Naive B cell (primary cell): ENCODE measurements at regions not wholly inside any gene's neighbourhood (a gene's known extent, or its start where the extent isn't known, plus 50 kb on each side); places are given as distances from the start of the nearest gene placed in this dataset.
A peak's percentile ranks its signal among the peaks of the same experiment; 100 is the strongest.

Source experiments
- ATAC-seq, 2 donors: fragments of 150-1000 bp; cut with Tn5 transposase; 2 replicates each; pipeline ENCODE4 v1.10.0; 2021; ENCODE audit warnings: low read depth in 2 of 2, mild to moderate bottlenecking in 2 of 2, moderate library complexity in 2 of 2
- DNase-seq: peaks from one replicate; pipeline ENCODE4 v3.0.0; 2022
- H3K27ac Mint-ChIP-seq, 6 donors: one replicate each; pipeline ENCODE4 v1.8.0; 2020 to 2022; ENCODE audit warnings: mild to moderate bottlenecking in 6 of 6, mixed read lengths in 6 of 6, moderate library complexity in 5 of 6, inconsistent platforms in 2 of 6
- H3K27me3 Mint-ChIP-seq, 3 donors: one replicate each; pipeline ENCODE4 v1.8.0; 2021 to 2022; ENCODE audit warnings: mixed read lengths in 3 of 3, mild to moderate bottlenecking in 1 of 3
- H3K36me3 Mint-ChIP-seq, 2 donors: one replicate each; pipeline ENCODE4 v1.8.0; 2020 to 2022; ENCODE audit warnings: mixed read lengths in 2 of 2, inconsistent platforms in 1 of 2, mild to moderate bottlenecking in 1 of 2
- H3K4me1 Mint-ChIP-seq, 3 donors: one replicate each; pipeline ENCODE4 v1.8.0; 2020 to 2022; ENCODE audit warnings: mixed read lengths in 3 of 3, inconsistent platforms in 1 of 3, mild to moderate bottlenecking in 1 of 3, moderate library complexity in 1 of 3
- H3K4me3 Mint-ChIP-seq, 8 donors: one replicate each; pipeline ENCODE4 v1.8.0; 2020 to 2022; ENCODE audit warnings: mild to moderate bottlenecking in 8 of 8, mixed read lengths in 8 of 8, moderate library complexity in 8 of 8, inconsistent platforms in 2 of 8
- H3K9me3 Mint-ChIP-seq, 7 donors: one replicate each; pipeline ENCODE4 v1.8.0; 2020 to 2022; ENCODE audit warnings: mixed read lengths in 7 of 7, mild to moderate bottlenecking in 5 of 7, inconsistent platforms in 2 of 7, moderate library complexity in 1 of 7

DNA sequence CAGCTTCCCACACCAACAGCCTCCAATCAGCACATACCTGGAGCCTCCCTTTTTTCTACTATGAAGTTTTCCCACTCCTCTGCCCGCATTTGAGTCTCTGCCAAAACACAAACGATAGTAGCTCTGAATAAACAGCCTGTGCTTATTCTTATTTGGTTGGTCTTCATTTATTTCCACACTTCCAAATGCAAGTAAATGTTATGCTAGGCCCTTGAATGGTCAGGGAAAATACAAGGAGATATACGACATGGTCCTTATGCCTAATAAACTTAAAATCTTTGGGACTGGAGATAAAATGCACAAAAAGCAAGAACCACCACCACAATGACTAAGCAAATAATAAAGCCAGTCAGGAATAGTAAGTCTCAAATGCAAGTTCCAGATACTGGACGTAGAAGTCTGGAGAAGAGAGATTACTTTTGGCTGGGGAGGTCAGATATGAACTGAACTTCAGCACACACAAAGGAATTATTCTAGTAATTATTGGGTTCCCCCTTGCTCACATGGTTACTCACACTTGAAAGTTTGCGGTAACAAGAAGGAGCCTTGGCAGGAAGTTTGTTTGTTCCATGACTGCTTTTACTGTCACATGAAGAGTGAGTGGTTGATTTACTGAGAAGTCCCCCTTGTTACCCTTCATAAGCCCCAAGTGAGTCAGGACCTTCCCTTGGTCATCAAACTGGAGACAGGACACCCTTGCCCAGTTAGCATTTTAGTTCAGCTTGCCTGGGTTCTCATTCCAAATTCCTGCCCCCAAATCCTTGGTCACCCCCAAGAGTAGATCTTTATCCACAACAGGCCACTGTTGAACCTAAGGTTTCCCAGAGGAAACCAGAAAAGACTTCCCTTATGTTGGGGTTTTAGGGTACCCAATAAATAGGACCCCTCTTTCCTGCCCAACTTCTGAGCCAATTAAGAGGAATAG, 511.2 kb upstream of the JARID2 start:
- ATAC-seq (peak; percentile 90 to 91), DNase-seq (peak; percentile 85)
- peak overlapping the region; percentile 97 to 100 (median 99) for H3K27ac Mint-ChIP-seq
- no peaks in the 10 kb centered on the region for H3K9me3 Mint-ChIP-seq
- no peaks in the 10 kb centered on the region for H3K27me3 Mint-ChIP-seq
- H3K4me3 Mint-ChIP-seq = peak overlapping the region; percentile 72 to 92 (median 84)
- peaks cover 88 to 100% (median 92%) of the 10 kb centered on the region in 3 donors for H3K4me1 Mint-ChIP-seq
- H3K36me3 Mint-ChIP-seq = peaks cover 0 to 11% of the 10 kb centered on the region in 2 donors

DNA sequence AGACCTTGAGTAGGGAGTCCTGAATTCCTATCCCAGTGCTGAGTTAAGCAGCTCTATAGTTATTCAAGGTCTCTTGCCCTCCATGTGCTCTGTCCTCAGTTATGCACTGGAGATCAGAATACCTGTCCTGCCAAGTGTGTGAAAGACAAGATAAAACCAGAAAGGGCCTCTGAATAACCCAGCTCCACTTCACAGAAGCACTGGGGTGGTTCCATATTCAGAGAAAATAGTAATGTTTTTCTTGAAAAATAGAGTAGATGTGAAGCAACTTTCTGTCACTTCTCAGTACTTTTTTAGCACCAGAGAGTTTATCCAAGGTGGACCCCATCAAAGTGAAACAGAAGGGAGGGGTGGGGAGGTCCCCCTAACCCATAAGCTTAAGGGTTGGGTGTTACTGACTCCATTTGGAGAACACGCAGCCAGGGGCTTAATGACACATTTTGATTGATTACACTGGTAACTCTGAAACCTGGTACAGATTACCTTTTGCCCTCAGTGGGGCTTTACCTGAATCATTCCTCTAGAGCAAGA, 509.8 kb upstream of the JARID2 start:
- peak overlapping the region in 4 of 8 donors; percentile 22 to 89 (median 86) for H3K4me3 Mint-ChIP-seq
- no peaks in the 10 kb centered on the region for H3K27me3 Mint-ChIP-seq
- H3K36me3 Mint-ChIP-seq = peaks cover 8 to 11% of the 10 kb centered on the region in 2 donors
- H3K27ac Mint-ChIP-seq = peak overlapping the region; percentile 97 to 100 (median 99)
- peaks cover 85 to 98% (median 93%) of the 10 kb centered on the region in 3 donors for H3K4me1 Mint-ChIP-seq
- DNase-seq = no peak
- ATAC-seq = no peak
- H3K9me3 Mint-ChIP-seq = peaks cover 0 to 8% (median 0%) of the 10 kb centered on the region in 7 donors

DNA sequence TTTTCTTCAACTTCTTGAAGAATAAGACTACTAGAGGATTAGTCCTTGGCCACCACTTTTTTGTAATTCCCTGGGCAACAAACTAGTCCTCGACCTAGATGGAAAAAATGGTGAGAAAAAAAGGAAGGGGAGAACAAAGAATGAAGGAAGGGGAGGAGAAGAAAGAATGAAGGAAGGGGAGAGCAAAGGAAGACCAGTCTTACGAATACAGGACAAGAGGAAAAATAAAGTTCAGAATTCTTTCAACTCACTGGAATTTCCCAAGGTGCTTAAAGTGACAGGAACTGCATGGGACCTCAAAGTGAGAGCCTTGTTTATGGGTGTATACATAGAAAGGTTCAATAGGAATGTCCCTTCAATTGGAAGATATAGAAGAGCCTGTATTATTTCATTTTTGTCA, 509.3 kb upstream of the JARID2 start:
- Mint-ChIP-seq H3K36me3 (peaks cover 10 to 11% of the 10 kb centered on the region in 2 donors), H3K27ac (peak overlapping the region; percentile 39 to 100 (median 98)), H3K4me3 (peak overlapping the region in 4 of 8 donors; percentile 0 to 35 (median 15)), H3K9me3 (peaks cover 0 to 11% (median 0%) of the 10 kb centered on the region in 7 donors), H3K4me1 (peaks cover 80 to 94% (median 91%) of the 10 kb centered on the region in 3 donors), H3K27me3 (no peaks in the 10 kb centered on the region)
- DNase-seq = no peak
- ATAC-seq = no peak

DNA sequence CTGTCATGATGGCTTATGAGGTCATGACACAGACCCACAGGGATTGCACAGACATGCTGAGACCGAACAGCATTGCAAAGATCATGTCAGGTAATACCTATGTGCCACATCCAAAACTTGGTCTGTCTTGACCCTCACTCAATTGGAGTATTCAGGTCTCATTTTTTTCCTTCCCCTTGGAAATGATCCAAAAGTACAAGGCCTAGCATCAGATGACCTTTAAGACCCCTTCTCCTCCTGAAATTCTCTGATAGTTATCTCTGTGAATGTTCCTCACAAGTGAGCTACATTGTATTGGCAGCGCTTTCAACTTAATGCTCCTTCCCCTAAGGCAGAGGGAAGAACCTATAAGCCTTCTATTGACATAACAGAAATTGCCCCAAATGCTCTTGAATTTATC, 507.4 kb upstream of the JARID2 start:
- DNase-seq = no peak
- Mint-ChIP-seq H3K9me3 (peaks cover 0 to 11% (median 2%) of the 10 kb centered on the region in 7 donors), H3K27ac (peak overlapping the region; percentile 96 to 99 (median 98)), H3K36me3 (peaks cover under 1 to 10% of the 10 kb centered on the region in 2 donors), H3K4me1 (peaks cover 65 to 74% (median 72%) of the 10 kb centered on the region in 3 donors), H3K27me3 (no peaks in the 10 kb centered on the region), H3K4me3 (peak overlapping the region; percentile 23 to 90 (median 75))
- no peak for ATAC-seq

DNA sequence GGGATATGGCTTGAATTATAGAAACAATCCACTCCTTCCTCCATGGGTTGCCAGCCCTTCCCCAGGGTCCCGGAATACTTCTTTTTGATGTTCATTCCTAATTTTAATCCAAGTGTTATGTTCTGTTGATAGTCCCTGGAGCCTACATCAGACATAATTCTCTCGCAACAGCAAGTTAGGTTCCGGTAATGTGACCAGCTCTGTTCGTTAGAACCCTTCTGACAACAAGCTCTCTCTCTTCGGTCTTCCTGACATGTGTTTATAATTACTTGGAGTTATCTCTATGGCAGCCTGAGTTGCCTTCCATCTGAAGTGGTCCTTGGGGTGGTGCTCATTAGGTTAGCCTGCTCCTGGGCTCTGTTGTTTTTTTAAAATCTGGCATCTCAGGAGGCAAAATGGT, 506.9 kb upstream of the JARID2 start:
- Mint-ChIP-seq H3K36me3 (peaks cover 0 to 10% of the 10 kb centered on the region in 2 donors), H3K4me1 (peaks cover 61 to 71% (median 67%) of the 10 kb centered on the region in 3 donors), H3K27me3 (no peaks in the 10 kb centered on the region), H3K27ac (peak overlapping the region; percentile 96 to 99 (median 98)), H3K9me3 (peaks cover 0 to 11% (median 2%) of the 10 kb centered on the region in 7 donors), H3K4me3 (peak overlapping the region; percentile 23 to 90 (median 75))
- peak; percentile 41 to 42 for ATAC-seq
- peak; percentile 51 for DNase-seq

DNA sequence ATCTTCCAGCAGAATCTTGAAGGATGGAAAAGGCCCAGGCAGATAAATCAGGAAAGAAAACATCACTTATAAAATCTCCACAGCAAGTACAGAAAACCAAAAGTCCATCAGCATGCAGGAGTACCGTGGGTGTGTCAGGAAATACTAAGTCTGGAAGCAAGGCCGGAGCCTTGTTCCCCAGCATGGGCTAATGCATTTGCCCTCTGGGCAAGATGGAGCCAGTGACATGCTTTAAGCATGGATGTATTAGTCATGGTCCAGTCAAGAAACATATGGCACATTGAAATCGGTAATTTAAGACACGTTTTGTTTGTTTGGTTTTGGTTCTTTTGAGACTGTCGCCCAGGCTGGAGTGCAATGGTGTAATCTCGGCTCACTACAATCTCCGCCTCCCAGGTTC, 506.0 kb upstream of the JARID2 start:
- H3K36me3 Mint-ChIP-seq = peaks cover 0 to 10% of the 10 kb centered on the region in 2 donors
- peaks cover 55 to 64% (median 58%) of the 10 kb centered on the region in 3 donors for H3K4me1 Mint-ChIP-seq
- ATAC-seq (no peak), DNase-seq (no peak)
- H3K9me3 Mint-ChIP-seq = peaks cover 0 to 11% (median 2%) of the 10 kb centered on the region in 7 donors
- H3K27ac Mint-ChIP-seq = peak overlapping the region in 5 of 6 donors; percentile 86 to 99 (median 98)
- H3K4me3 Mint-ChIP-seq = no peak overlapping the region
- H3K27me3 Mint-ChIP-seq = no peaks in the 10 kb centered on the region

DNA sequence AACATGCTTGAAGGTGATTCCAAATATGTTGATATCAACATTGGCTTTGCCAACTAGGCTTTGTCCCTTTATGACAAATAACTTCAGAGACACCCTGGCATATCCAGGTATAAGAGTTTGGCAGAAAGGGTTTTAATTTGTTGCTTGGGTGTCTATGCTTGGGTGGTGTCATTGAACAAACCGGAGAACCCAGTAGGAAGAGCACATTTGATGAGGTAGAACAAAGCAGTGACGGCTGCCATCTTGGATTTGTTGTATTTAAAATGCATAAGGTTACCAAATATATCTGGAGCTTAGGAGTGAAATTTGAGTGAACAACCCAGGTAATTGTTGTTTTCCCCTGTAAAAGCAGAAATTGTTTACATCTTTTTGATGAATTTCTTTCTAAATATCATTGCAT, 503.7 kb upstream of the JARID2 start:
- Mint-ChIP-seq H3K36me3 (peaks cover 0 to 19% of the 10 kb centered on the region in 2 donors), H3K27ac (peak overlapping the region in 1 of 6 donors; percentile 4), H3K4me1 (peaks cover 33 to 41% (median 37%) of the 10 kb centered on the region in 3 donors), H3K4me3 (no peak overlapping the region), H3K9me3 (peaks cover 0 to 21% (median 4%) of the 10 kb centered on the region in 7 donors), H3K27me3 (no peaks in the 10 kb centered on the region)
- DNase-seq (no peak), ATAC-seq (no peak)

DNA sequence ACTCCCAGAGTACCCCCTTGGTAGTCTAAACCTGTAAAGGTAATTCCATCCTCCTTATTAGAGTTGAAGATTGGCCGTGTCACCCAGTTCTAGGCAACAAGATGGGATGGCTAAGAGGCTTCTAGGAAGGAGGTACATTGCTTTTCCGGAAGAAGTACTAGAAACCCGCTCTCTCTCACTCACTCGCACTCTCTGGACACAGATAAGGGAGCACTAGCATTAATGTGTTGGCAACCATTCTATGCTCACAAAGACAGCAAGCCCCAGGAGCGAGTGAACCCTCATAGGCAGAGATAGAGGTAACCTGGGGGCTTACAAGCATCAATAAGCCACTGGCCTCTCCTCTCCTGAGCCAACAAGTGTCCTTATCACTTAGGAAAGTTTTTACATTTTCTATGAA, 503.2 kb upstream of the JARID2 start:
- no peaks in the 10 kb centered on the region for H3K27me3 Mint-ChIP-seq
- H3K9me3 Mint-ChIP-seq = peaks cover 0 to 21% (median 4%) of the 10 kb centered on the region in 7 donors
- ATAC-seq = no peak
- peaks cover 28 to 36% (median 35%) of the 10 kb centered on the region in 3 donors for H3K4me1 Mint-ChIP-seq
- peaks cover 0 to 19% of the 10 kb centered on the region in 2 donors for H3K36me3 Mint-ChIP-seq
- H3K4me3 Mint-ChIP-seq = peak overlapping the region in 1 of 8 donors; percentile 35
- peak overlapping the region in 1 of 6 donors; percentile 24 for H3K27ac Mint-ChIP-seq
- no peak for DNase-seq

DNA sequence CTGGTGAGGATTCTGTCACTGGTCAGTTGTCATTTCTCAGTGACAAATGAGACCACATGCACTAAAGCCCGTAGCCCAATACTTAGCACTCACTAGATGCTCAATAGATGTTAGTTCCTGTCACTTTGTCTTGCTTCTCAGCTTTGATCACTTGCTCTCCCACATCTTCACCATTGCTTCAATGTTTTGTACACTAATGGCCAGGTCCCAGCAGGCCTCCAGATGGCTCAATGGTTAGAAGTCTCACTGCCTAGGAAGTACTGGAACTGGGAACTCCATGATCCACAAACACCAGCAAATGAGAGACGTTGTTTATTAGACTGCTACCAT, 502.8 kb upstream of the JARID2 start:
- ATAC-seq = no peak
- no peak overlapping the region for H3K4me3 Mint-ChIP-seq
- peaks cover 0 to 19% of the 10 kb centered on the region in 2 donors for H3K36me3 Mint-ChIP-seq
- peaks cover 26 to 35% (median 31%) of the 10 kb centered on the region in 3 donors for H3K4me1 Mint-ChIP-seq
- DNase-seq = no peak
- H3K27me3 Mint-ChIP-seq = no peaks in the 10 kb centered on the region
- peak overlapping the region in 2 of 6 donors; percentile 24 to 38 for H3K27ac Mint-ChIP-seq
- peaks cover 0 to 21% (median 4%) of the 10 kb centered on the region in 7 donors for H3K9me3 Mint-ChIP-seq

DNA sequence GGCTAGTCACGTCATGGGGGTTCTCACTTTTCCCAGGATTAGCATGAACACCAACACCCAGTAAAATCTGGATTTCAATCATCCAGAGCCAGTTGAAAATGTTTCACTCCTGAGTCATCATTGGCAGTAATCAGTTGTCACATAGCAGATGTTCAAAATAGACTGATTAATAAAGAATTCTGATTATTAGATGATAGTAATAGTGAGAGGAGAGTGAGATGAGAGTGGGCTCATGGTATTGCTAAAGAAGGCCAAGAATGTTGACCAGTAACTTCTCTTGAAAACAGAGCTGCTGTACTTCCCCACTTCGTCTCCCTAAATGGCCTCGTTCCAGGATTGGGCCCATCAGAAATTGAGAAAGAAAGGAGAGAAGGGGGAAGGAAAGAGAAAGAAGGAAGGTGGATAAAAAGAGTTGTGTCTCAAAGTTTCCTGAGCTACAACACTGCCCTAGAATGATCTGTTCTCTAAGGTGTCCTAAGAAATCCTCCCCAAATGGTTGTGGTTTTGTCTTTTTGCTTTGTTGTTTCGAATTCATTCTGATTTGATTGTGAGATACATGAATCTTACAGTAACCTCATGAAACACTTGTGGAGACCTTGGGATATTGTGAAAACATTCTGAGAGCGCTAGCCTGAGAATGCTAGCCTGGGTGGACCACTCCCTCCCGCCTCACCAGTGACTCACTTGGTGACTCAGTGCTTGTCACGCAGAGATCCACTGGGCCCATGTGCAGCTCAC, 502.2 kb upstream of the JARID2 start:
- Mint-ChIP-seq H3K4me3 (no peak overlapping the region), H3K27ac (peak overlapping the region in 3 of 6 donors; percentile 7 to 44 (median 38)), H3K9me3 (peaks cover 0 to 21% (median 4%) of the 10 kb centered on the region in 7 donors), H3K4me1 (peaks cover 21 to 32% (median 26%) of the 10 kb centered on the region in 3 donors), H3K27me3 (no peaks in the 10 kb centered on the region), H3K36me3 (peaks cover 0 to 19% of the 10 kb centered on the region in 2 donors)
- no peak for ATAC-seq
- no peak for DNase-seq

DNA sequence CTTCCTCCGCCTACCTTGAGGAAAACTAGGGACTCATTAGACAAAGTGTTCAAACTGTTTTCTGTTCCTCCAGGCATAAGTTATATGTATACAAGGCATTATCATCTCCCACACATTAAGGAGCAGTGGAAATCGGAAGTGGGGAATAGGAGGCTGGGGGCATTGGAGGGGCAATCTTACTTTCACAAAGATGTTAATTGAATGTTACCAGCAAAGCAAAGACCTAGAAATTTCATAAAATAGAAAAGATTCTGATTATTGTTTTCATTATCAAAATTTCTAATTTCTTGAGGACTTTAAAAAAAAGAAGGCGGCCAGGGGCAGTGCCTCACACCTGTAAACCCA, 501.7 kb upstream of the JARID2 start:
- peak overlapping the region in 1 of 6 donors; percentile 44 for H3K27ac Mint-ChIP-seq
- peaks cover 0 to 21% (median 4%) of the 10 kb centered on the region in 7 donors for H3K9me3 Mint-ChIP-seq
- H3K4me3 Mint-ChIP-seq = no peak overlapping the region
- DNase-seq = no peak
- no peaks in the 10 kb centered on the region for H3K27me3 Mint-ChIP-seq
- no peak for ATAC-seq
- peaks cover 20 to 32% (median 21%) of the 10 kb centered on the region in 3 donors for H3K4me1 Mint-ChIP-seq
- H3K36me3 Mint-ChIP-seq = peaks cover 0 to 19% of the 10 kb centered on the region in 2 donors

DNA sequence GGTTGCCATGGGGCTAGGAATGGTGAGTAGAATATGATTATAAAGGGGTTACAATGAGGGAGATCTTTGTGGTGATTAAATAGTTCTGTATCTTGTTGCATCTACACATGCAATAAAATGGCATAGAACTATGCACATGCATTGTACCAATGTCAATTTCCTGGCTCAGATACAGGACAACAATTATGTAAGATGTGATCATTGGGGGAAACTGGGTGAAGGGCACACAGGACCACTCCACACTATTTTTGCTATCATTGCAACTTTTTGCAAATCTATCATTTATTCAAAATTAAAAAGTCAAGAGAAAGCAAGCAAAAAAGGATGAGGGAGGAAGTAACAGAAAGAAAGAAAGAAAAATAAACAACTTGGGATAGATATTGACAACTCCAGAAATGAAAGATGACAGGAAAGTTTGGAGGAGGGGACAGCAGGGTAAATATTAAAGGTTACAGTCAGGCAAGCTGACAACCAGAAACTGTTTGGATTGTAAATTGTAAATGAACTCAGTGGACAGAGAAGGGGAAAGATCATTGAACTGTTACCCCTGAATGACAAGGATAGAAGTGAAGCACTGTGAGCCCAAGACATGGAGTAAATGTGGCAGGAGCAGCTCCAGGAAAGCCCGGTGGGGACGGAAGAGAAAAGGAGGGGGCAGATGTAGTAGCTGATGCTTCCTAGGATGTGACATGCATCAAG, 499.6 kb upstream of the JARID2 start:
- DNase-seq (no peak), ATAC-seq (no peak)
- Mint-ChIP-seq H3K9me3 (peaks cover 0 to 10% (median 0%) of the 10 kb centered on the region in 7 donors), H3K27me3 (no peaks in the 10 kb centered on the region), H3K4me1 (peaks cover 3 to 15% (median 8%) of the 10 kb centered on the region in 3 donors), H3K36me3 (peaks cover 0 to 8% of the 10 kb centered on the region in 2 donors), H3K27ac (peak overlapping the region in 3 of 6 donors; percentile 3 to 32 (median 8)), H3K4me3 (no peak overlapping the region)
